Sigmoid colon (tissue), 6 donors: ENCODE measurements at regions not wholly inside any gene's neighbourhood (a gene's known extent, or its start where the extent isn't known, plus 50 kb on each side); places are given as distances from the start of the nearest gene placed in this dataset.

Experiments used
- DNase-seq: peaks from one replicate; pipeline ENCODE4 v3.0.0-alpha.2; 2019
- H3K27ac ChIP-seq, 4 donors: fragments of 200-600 bp; sonication (generic); one replicate each; pipeline ENCODE4 v1.5.1; 2016 to 2019; ENCODE audit warnings: mild to moderate bottlenecking in 1 of 4
- H3K27me3 ChIP-seq, 3 donors: fragments of 200-600 bp; sonication (generic); one replicate each; pipeline ENCODE4 v1.5.1; 2019; ENCODE audit warnings: mild to moderate bottlenecking in 1 of 3
- H3K36me3 ChIP-seq, 4 donors: fragments of 200-600 bp; sonication (generic); one replicate each; pipeline ENCODE4 v1.5.1; 2016 to 2019
- H3K4me1 ChIP-seq, 4 donors: fragments of 200-600 bp; sonication (generic); one replicate each; pipeline ENCODE4 v1.5.1; 2017 to 2019
- H3K4me3 ChIP-seq, 4 donors: fragments of 200-600 bp; sonication (generic); one replicate each; pipeline ENCODE4 v1.5.1; 2017 to 2019; ENCODE audit warnings: mild to moderate bottlenecking in 2 of 4, moderate library complexity in 1 of 4
- H3K9me3 ChIP-seq, 4 donors: fragments of 200-600 bp in 3 of 4; sonication (generic) in 3 of 4; one replicate each; pipeline versions ENCODE4 v1.5.1 to v1.6.1; 2013 to 2019
- CTCF ChIP-seq, 4 experiments: fragments of 450-650 bp in 3 of 4; fragments of 200-600 bp in 1 of 4; IDR thresholded peaks; one replicate each; pipeline ENCODE4 v1.5.1; 2016 to 2019; ENCODE audit warnings: antibody characterized with exemption in 4 of 4, mild to moderate bottlenecking in 3 of 4, moderate library complexity in 2 of 4
- EP300 ChIP-seq, 4 donors: sonication (generic); formaldehyde crosslinking; IDR thresholded peaks; one replicate each; pipeline ENCODE4 v1.6.1; 2017; ENCODE audit warnings: antibody characterized with exemption in 4 of 4
- POLR2A ChIP-seq, 2 donors: fragments of 450-650 bp; IDR thresholded peaks; one replicate each; pipeline ENCODE4 v1.6.1; 2016; ENCODE audit warnings: antibody characterized with exemption in 2 of 2, mild to moderate bottlenecking in 2 of 2, moderate library complexity in 2 of 2
- POLR2AphosphoS5 ChIP-seq, 4 donors: sonication (generic); formaldehyde crosslinking; IDR thresholded peaks; one replicate each; pipeline ENCODE4 v1.6.1; 2017; ENCODE audit warnings: antibody characterized with exemption in 4 of 4
- WGBS, 2 donors: extraction: QIAGEN DNeasy Blood & Tissue Kit; methylation state at CpG; one replicate each; pipeline ENCODE4 v1.1.7; 2013; 5-methylcytosine and 5-hydroxymethylcytosine counted together
- intact Hi-C: fragments of 100-400 bp; cut with DNase I; formaldehyde crosslinking; loops from one replicate; pipeline ENCODE4 v1.15.1; 2023
- donor health status: healthy with polysubstance abuse.
- donor health status: healthy.

- no peak for TF ChIP-seq EP300 (IDR thresholded peaks at IDR 0.05)
- no peak for TF ChIP-seq CTCF (IDR thresholded peaks at IDR 0.05)
- no peak for TF ChIP-seq POLR2AphosphoS5 (IDR thresholded peaks at IDR 0.05)
- no peak for TF ChIP-seq POLR2A (IDR thresholded peaks at IDR 0.05)
- intact Hi-C loops: no loop called here
- DNase-seq: no peak
- H3K4me1 ChIP-seq: no peaks in the 10 kb centered on the region
- H3K36me3 ChIP-seq: no peaks in the 10 kb centered on the region
- 91 to 95% methylated on average over 3 of the region's 3 CpGs for WGBS, 2 donors
- H3K27ac ChIP-seq: no peak overlapping the region
- H3K27me3 ChIP-seq: no peaks in the 10 kb centered on the region
- no peak overlapping the region for H3K4me3 ChIP-seq
- no peaks in the 10 kb centered on the region for H3K9me3 ChIP-seq
Observed at GRCh38 chr3:79902151-79902550, 134.4 kb upstream of the ROBO1 start.

- intact Hi-C loops: no loop called here
- no peak overlapping the region for H3K27ac ChIP-seq
Observed at GRCh38 chr3:79898907-79899306, 131.1 kb upstream of the ROBO1 start.

GRCh38 chr3:79896086-79896485 is 128.3 kb upstream of the ROBO1 start:
- no peak for DNase-seq
- H3K4me1 ChIP-seq: no peaks in the 10 kb centered on the region
- WGBS, 2 donors: 46 to 56% methylated on average over 1 of the region's 1 CpG
- intact Hi-C loops: no loop called here
- H3K9me3 ChIP-seq: no peaks in the 10 kb centered on the region
- no peak overlapping the region for H3K4me3 ChIP-seq
- TF ChIP-seq CTCF (IDR thresholded peaks at IDR 0.05): no peak
- TF ChIP-seq POLR2A (IDR thresholded peaks at IDR 0.05): no peak
- no peak for TF ChIP-seq POLR2AphosphoS5 (IDR thresholded peaks at IDR 0.05)
- no peak for TF ChIP-seq EP300 (IDR thresholded peaks at IDR 0.05)
- no peaks in the 10 kb centered on the region for H3K27me3 ChIP-seq
- no peaks in the 10 kb centered on the region for H3K36me3 ChIP-seq
- no peak overlapping the region for H3K27ac ChIP-seq

More at GRCh38 chr3:79898907-79899306, 131.1 kb upstream of the ROBO1 start:
- Histone ChIP-seq H3K4me3 (no peak overlapping the region), H3K9me3 (no peaks in the 10 kb centered on the region), H3K36me3 (no peaks in the 10 kb centered on the region), H3K27me3 (no peaks in the 10 kb centered on the region), H3K4me1 (no peaks in the 10 kb centered on the region)
- no peak for TF ChIP-seq POLR2A (IDR thresholded peaks at IDR 0.05)
- TF ChIP-seq CTCF (IDR thresholded peaks at IDR 0.05): no peak
- TF ChIP-seq POLR2AphosphoS5 (IDR thresholded peaks at IDR 0.05): no peak
- TF ChIP-seq EP300 (IDR thresholded peaks at IDR 0.05): no peak
- DNase-seq: no peak
- WGBS, 2 donors: 60 to 74% methylated on average over 4 of the region's 4 CpGs

GRCh38 chr3:79887213-79887612 is 119.4 kb upstream of the ROBO1 start:
- Histone ChIP-seq H3K36me3 (no peaks in the 10 kb centered on the region), H3K4me3 (no peak overlapping the region), H3K4me1 (peaks cover 0 to 10% (median 5%) of the 10 kb centered on the region in 4 donors), H3K27ac (no peak overlapping the region), H3K27me3 (no peaks in the 10 kb centered on the region), H3K9me3 (no peaks in the 10 kb centered on the region)
- intact Hi-C loops: no loop called here
- 71 to 75% methylated on average over 2 of the region's 2 CpGs for WGBS, 2 donors
- DNase-seq: no peak
- no peak for TF ChIP-seq EP300 (IDR thresholded peaks at IDR 0.05)

- H3K4me3 ChIP-seq: no peak overlapping the region
- H3K4me1 ChIP-seq: peaks cover 0 to 10% (median 5%) of the 10 kb centered on the region in 4 donors
- no peak for TF ChIP-seq EP300 (IDR thresholded peaks at IDR 0.05)
- TF ChIP-seq POLR2A (IDR thresholded peaks at IDR 0.05): no peak
- no peak for TF ChIP-seq CTCF (IDR thresholded peaks at IDR 0.05)
- no peaks in the 10 kb centered on the region for H3K36me3 ChIP-seq
- H3K9me3 ChIP-seq: no peaks in the 10 kb centered on the region
- intact Hi-C loops: no loop called here
- DNase-seq: no peak
- no peak overlapping the region for H3K27ac ChIP-seq
- WGBS, 2 donors: 78 to 85% methylated on average over 4 of the region's 4 CpGs
- H3K27me3 ChIP-seq: no peaks in the 10 kb centered on the region
Observed at GRCh38 chr3:79886204-79886603, 118.4 kb upstream of the ROBO1 start.
